ENCODE measurements at regions not wholly inside any gene's neighbourhood (a gene's known extent, or its start where the extent isn't known, plus 50 kb on each side); places are given as distances from the start of the nearest gene placed in this dataset.
"Not testable (repeated sequence)": the region's sequence is repeated elsewhere in the genome, so short reads cannot be mapped to it uniquely, and the experiment has no call there.

- DNase-seq, result no peak
Measured at GRCh38 chr9:86997156-86997555, 49.9 kb upstream of the GAS1 start.

- no peak for DNase-seq
Measured at GRCh38 chr9:86997951-86998350, 50.6 kb upstream of the GAS1 start.

GRCh38 chr9:87002517-87002916, 55.2 kb upstream of the GAS1 start:
- no peak for DNase-seq

- DNase-seq, result no peak
Measured at GRCh38 chr9:87004016-87004415, 56.7 kb upstream of the GAS1 start.

- DNase-seq, result no peak
Measured at GRCh38 chr9:87006956-87007355, 59.6 kb upstream of the GAS1 start.

GRCh38 chr9:87007711-87008366, 60.5 kb upstream of the GAS1 start:
- no peak for DNase-seq

GRCh38 chr9:87008667-87009066, 61.4 kb upstream of the GAS1 start:
- DNase-seq, result no peak

- DNase-seq, result no peak
Measured at GRCh38 chr9:87010626-87011025, 63.3 kb upstream of the GAS1 start.

- no peak for DNase-seq
Measured at GRCh38 chr9:87011551-87011950, 64.2 kb upstream of the GAS1 start.

GRCh38 chr9:87013490-87013889, 66.2 kb upstream of the GAS1 start:
- DNase-seq, result no peak

- DNase-seq, result no peak
Measured at GRCh38 chr9:87014436-87014835, 67.1 kb upstream of the GAS1 start.

- no peak for DNase-seq
Measured at GRCh38 chr9:87016681-87017080, 69.4 kb upstream of the GAS1 start.

- no peak for DNase-seq
Measured at GRCh38 chr9:87020169-87020950, 73.1 kb upstream of the GAS1 start.

- no peak for DNase-seq
Measured at GRCh38 chr9:87022178-87022577, 74.9 kb upstream of the GAS1 start.

- DNase-seq, result no peak
Measured at GRCh38 chr9:87026204-87026603, 78.9 kb upstream of the GAS1 start.

- not testable (repeated sequence) for DNase-seq
Measured at GRCh38 chr9:87028836-87029235, 81.5 kb upstream of the GAS1 start.

- DNase-seq, result no peak
Measured at GRCh38 chr9:87029905-87030304, 82.6 kb upstream of the GAS1 start.

GRCh38 chr9:87034841-87035240, 87.5 kb upstream of the GAS1 start:
- no peak for DNase-seq

- no peak for DNase-seq
Measured at GRCh38 chr9:87035879-87036278, 88.6 kb upstream of the GAS1 start.

GRCh38 chr9:87036506-87036905, 89.2 kb upstream of the GAS1 start:
- DNase-seq, result no peak

GRCh38 chr9:87039809-87040392, 92.6 kb upstream of the GAS1 start:
- DNase-seq, result no peak

- DNase-seq, result no peak
Measured at GRCh38 chr9:87040410-87041009, 93.2 kb upstream of the GAS1 start.

GRCh38 chr9:87041553-87042235, 94.4 kb upstream of the GAS1 start:
- not testable (repeated sequence) for DNase-seq

Measured in CD4-positive, alpha-beta T cell treated with Interleukin-17A for 1 hour (primary cell).